Left ventricle myocardium inferior (tissue), 1 donor: ENCODE measurements at regions not wholly inside any gene's neighbourhood (a gene's known extent, or its start where the extent isn't known, plus 50 kb on each side); places are given as distances from the start of the nearest gene placed in this dataset.

Experiments
- DNase-seq: peaks from one replicate; pipeline ENCODE4 v3.0.0-alpha.2; 2020
- H3K27ac ChIP-seq: fragments of 200-600 bp; replicated peaks from 2 replicates; pipeline ENCODE4 v1.8.0; 2021
- H3K27me3 ChIP-seq: fragments of 200-600 bp; 2 replicates; pipeline ENCODE4 v1.8.0; 2021; ENCODE audit warnings: low read depth
- H3K36me3 ChIP-seq: fragments of 200-600 bp; 2 replicates; pipeline ENCODE4 v1.8.0; 2021
- H3K4me1 ChIP-seq: fragments of 200-600 bp; 2 replicates; pipeline ENCODE4 v1.8.0; 2021
- H3K4me3 ChIP-seq: fragments of 200-600 bp; 2 replicates; pipeline ENCODE4 v1.8.0; 2021; ENCODE audit warnings: mild to moderate bottlenecking, moderate library complexity
- H3K9me3 ChIP-seq: fragments of 200-600 bp; replicated peaks from 2 replicates; pipeline ENCODE4 v1.8.0; 2021
- intact Hi-C: fragments of 100-400 bp; cut with micrococcal nuclease; formaldehyde crosslinking; loops from one replicate; pipeline ENCODE4 v1.11.0; 2022
- TF ChIP-seq, protein P1 (sequence below): fragments of 200-600 bp; IDR thresholded peaks from 2 replicates; pipeline ENCODE4 v1.8.0; 2021; ENCODE audit warnings: antibody characterized with exemption, mild to moderate bottlenecking, borderline replicate concordance
- donor health status: DM: no; HTN: yes; CAD: no; lungs with severe emphysema.

DNA sequence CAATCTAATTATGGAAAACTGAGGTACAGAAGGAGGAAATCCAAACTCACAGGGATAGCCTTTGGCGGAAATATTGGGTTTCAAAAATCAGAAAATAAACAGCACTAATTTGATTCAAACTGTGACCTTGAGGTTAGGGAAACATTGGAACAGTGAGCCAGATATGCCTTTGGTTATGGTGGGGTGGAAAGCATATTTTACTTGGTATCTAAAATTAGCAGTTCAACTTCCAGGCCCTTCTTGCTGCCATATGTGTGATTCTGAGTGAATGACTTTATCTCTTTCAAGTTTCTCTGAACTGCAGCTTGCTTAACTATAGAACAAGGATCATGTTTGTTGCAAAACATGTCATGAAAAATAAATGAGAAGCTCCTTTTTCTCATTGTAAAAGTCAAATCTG is 240.9 kb upstream of the VEGFC start:
- no peaks in the 10 kb centered on the region for H3K27me3 ChIP-seq
- H3K4me1 ChIP-seq = no peaks in the 10 kb centered on the region
- TF ChIP-seq, protein P1, sequence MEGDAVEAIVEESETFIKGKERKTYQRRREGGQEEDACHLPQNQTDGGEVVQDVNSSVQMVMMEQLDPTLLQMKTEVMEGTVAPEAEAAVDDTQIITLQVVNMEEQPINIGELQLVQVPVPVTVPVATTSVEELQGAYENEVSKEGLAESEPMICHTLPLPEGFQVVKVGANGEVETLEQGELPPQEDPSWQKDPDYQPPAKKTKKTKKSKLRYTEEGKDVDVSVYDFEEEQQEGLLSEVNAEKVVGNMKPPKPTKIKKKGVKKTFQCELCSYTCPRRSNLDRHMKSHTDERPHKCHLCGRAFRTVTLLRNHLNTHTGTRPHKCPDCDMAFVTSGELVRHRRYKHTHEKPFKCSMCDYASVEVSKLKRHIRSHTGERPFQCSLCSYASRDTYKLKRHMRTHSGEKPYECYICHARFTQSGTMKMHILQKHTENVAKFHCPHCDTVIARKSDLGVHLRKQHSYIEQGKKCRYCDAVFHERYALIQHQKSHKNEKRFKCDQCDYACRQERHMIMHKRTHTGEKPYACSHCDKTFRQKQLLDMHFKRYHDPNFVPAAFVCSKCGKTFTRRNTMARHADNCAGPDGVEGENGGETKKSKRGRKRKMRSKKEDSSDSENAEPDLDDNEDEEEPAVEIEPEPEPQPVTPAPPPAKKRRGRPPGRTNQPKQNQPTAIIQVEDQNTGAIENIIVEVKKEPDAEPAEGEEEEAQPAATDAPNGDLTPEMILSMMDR = no peak
- H3K27ac ChIP-seq = no peak overlapping the region
- no peak for DNase-seq
- no peak overlapping the region for H3K4me3 ChIP-seq
- intact Hi-C loops = no loop called here
- no peaks in the 10 kb centered on the region for H3K9me3 ChIP-seq
- no peaks in the 10 kb centered on the region for H3K36me3 ChIP-seq

DNA sequence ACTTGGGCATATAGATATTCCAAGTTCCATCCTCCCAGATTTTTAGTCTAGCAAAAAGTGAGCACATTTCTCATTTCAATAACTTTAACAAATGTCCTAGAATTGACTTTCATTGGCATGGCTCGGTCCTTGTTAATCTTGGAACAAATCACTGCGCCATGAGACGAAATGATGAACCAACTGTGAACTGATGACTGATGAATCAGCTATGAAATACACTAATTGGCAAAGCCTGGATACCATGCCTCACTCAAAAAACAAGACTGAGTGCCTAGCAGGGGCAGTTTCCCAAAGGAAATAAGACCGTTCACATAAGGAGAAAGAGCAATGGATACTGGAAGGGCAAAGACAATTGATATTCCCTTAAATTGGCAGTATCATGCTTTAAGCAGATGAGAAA is 248.6 kb upstream of the VEGFC start:
- no peak overlapping the region for H3K4me3 ChIP-seq
- no peaks in the 10 kb centered on the region for H3K27me3 ChIP-seq
- DNase-seq = no peak
- intact Hi-C loops = loop anchor here (10.0 kb wide), 1 partner anchor 477 kb away; no protein-coding TSS in a partner anchor
- no peaks in the 10 kb centered on the region for H3K4me1 ChIP-seq
- no peak overlapping the region for H3K27ac ChIP-seq
- H3K9me3 ChIP-seq = no peaks in the 10 kb centered on the region
- TF ChIP-seq, protein P1 = no peak
- no peaks in the 10 kb centered on the region for H3K36me3 ChIP-seq

DNA sequence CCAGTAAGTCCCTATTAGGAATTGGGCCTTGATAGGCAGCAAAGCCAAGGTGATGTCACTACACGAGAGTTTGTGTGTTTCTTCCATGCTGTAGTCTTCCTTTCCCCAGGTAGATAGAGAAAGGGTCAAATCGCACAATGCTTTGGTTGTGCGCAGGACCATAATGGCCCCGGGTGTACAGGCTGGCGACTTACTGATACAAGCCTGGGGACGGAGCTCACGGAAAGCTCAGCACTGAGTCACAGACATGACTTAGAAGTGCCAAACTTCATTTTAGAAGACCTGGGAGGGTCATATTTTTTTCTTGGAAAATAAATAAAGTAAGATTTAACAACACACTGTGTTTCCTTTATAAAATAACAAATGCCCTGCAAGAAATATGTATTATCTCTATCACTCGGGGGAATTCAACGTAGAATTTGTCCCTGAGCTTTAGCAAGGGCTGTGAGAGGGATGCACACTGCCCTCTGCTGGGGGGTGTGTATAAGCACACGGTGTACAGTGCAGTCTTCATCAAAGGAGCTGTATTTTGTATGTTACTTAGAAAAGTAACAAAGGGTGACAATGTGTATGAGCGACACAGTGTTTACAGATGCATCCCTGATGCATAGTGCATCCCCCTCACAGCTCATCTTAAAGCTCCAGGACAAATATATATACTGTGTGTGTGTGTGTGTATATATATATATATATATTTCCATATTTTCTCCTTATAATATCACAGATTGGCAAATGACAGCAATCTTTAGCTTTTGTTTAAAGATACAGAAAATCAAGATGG is 254.5 kb upstream of the VEGFC start:
- Histone ChIP-seq H3K4me3 (no peak overlapping the region), H3K27me3 (no peaks in the 10 kb centered on the region), H3K9me3 (no peaks in the 10 kb centered on the region), H3K36me3 (no peaks in the 10 kb centered on the region), H3K27ac (no peak overlapping the region), H3K4me1 (peaks cover 3% of the 10 kb centered on the region)
- intact Hi-C loops = loop anchor here (2.0 to 10.0 kb wide), 2 partner anchors 482 to 670 kb away; no protein-coding TSS in a partner anchor
- peak; percentile 17 for DNase-seq
- TF ChIP-seq, protein P1 = peak; percentile 91

DNA sequence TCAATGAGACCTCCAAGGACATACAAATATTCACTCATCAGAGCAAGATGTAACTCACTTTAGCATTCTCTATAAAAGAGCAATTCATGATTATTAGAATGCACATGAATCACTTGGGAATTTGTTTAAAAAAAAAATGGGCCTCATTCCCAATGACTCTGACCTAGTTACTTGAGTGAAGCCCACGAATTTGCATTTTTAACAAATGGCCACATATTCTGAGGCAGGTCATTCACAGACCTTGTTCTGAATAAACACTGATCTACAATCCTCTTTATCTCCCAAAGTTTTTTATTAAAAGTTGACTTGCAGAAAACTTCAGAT is 255.1 kb upstream of the VEGFC start:
- no peaks in the 10 kb centered on the region for H3K9me3 ChIP-seq
- intact Hi-C loops = loop anchor here (2.0 to 10.0 kb wide), 2 partner anchors 483 to 671 kb away; no protein-coding TSS in a partner anchor
- TF ChIP-seq, protein P1 = no peak
- DNase-seq = no peak
- no peak overlapping the region for H3K4me3 ChIP-seq
- peaks cover 3% of the 10 kb centered on the region for H3K4me1 ChIP-seq
- H3K27ac ChIP-seq = no peak overlapping the region
- no peaks in the 10 kb centered on the region for H3K27me3 ChIP-seq
- no peaks in the 10 kb centered on the region for H3K36me3 ChIP-seq

DNA sequence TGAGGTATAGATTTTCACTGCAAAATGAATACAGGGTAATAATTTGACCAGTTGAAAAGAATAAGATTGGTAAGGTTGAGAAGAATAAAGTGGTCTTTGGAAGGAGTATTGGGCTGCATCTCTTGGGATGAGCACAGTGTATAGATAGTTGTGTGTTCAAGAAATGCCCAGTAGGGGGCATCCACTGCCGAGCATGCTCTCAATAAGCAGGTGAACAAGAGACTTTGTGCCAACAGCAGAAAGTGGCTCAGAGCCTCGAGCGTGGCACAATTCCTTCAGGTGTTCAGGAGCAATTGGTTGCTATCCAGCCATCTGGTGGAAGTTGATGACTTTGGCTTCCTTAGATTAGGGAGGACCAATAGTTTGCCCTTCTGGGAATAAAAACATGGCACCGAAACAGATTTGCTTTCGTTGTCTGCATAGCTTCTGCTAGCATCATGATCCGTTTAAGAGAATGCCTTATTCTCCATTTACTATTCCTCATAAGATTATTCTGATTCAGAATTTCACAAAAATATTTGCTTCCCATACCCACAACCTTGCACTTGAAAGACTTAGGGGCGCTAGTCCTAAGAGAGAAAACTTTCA is 258.1 kb upstream of the NEIL3 start:
- H3K27me3 ChIP-seq = no peaks in the 10 kb centered on the region
- DNase-seq = no peak
- no peaks in the 10 kb centered on the region for H3K9me3 ChIP-seq
- TF ChIP-seq, protein P1 = no peak
- H3K36me3 ChIP-seq = no peaks in the 10 kb centered on the region
- peaks cover 3% of the 10 kb centered on the region for H3K4me1 ChIP-seq
- intact Hi-C loops = no loop called here
- no peak overlapping the region for H3K4me3 ChIP-seq
- H3K27ac ChIP-seq = no peak overlapping the region
